22Rv1 (cell line): ENCODE measurements at regions not wholly inside any gene's neighbourhood (a gene's known extent, or its start where the extent isn't known, plus 50 kb on each side); places are given as distances from the start of the nearest gene placed in this dataset.

Source experiments
- H3K27ac ChIP-seq: fragments of 450-650 bp; 2 replicates; pipeline ENCODE4 v1.5.1; 2017
- CTCF ChIP-seq: fragments of 450-650 bp; IDR thresholded peaks from 2 replicates; pipeline ENCODE4 v1.5.1; 2017; ENCODE audit warnings: mild to moderate bottlenecking
- ZFX ChIP-seq: fragments of 450-650 bp; IDR thresholded peaks from 2 replicates; pipeline ENCODE4 v1.6.1; 2017; ENCODE audit warnings: antibody characterized with exemption, borderline replicate concordance

- no peak overlapping the region for H3K27ac ChIP-seq
- TF ChIP-seq ZFX (no peak), CTCF (no peak)
These were observed 236.0 kb upstream of the DEFB112 start for GRCh38 chr6:50285735-50286134.

GRCh38 chr6:50288241-50288640 is 238.5 kb upstream of the DEFB112 start:
- no peak overlapping the region for H3K27ac ChIP-seq
- TF ChIP-seq ZFX (no peak), CTCF (no peak)

- no peak overlapping the region for H3K27ac ChIP-seq
- TF ChIP-seq ZFX (no peak), CTCF (no peak)
These were observed 239.2 kb upstream of the DEFB112 start for GRCh38 chr6:50288881-50289280.

- no peak overlapping the region for H3K27ac ChIP-seq
- TF ChIP-seq CTCF (no peak), ZFX (no peak)
These were observed 239.6 kb upstream of the DEFB112 start for GRCh38 chr6:50289366-50289765.

- TF ChIP-seq CTCF (no peak), ZFX (no peak)
- H3K27ac ChIP-seq: no peak overlapping the region
These were observed 251.6 kb upstream of the DEFB112 start for GRCh38 chr6:50301307-50301706.

- TF ChIP-seq ZFX: no peak
- TF ChIP-seq CTCF: no peak
- H3K27ac ChIP-seq: no peak overlapping the region
These were observed 255.9 kb upstream of the DEFB112 start for GRCh38 chr6:50305660-50306059.

- H3K27ac ChIP-seq: no peak overlapping the region
- TF ChIP-seq ZFX (no peak), CTCF (no peak)
These were observed 268.8 kb upstream of the DEFB112 start for GRCh38 chr6:50318536-50318935.
